Peyer's patch (tissue), 4 donors: ENCODE measurements at regions not wholly inside any gene's neighbourhood (a gene's known extent, or its start where the extent isn't known, plus 50 kb on each side); places are given as distances from the start of the nearest gene placed in this dataset.

ENCODE experiments used
- DNase-seq, 3 donors: peaks; one replicate each; pipeline ENCODE4 v3.0.0-alpha.2; 2017 to 2019
- H3K27ac ChIP-seq, 4 donors: fragments of 200-600 bp; sonication (generic); one replicate each; pipeline ENCODE4 v1.5.1; 2016 to 2019
- H3K27me3 ChIP-seq, 2 donors: fragments of 200-600 bp; sonication (generic); one replicate each; pipeline ENCODE4 v1.5.1; 2019
- H3K36me3 ChIP-seq, 3 donors: fragments of 200-600 bp; sonication (generic); one replicate each; pipeline ENCODE4 v1.5.1; 2016 to 2019
- H3K4me1 ChIP-seq, 4 donors: fragments of 200-600 bp; sonication (generic); one replicate each; pipeline ENCODE4 v1.5.1; 2016 to 2019
- H3K4me3 ChIP-seq, 4 donors: fragments of 200-600 bp; sonication (generic); 1 replicate in 3 of 4; 2 replicates in 1 of 4; pipeline ENCODE4 v1.5.1; 2016 to 2019; ENCODE audit warnings: mild to moderate bottlenecking in 1 of 4
- H3K9me3 ChIP-seq, 4 donors: fragments of 200-600 bp; sonication (generic); one replicate each; pipeline ENCODE4 v1.5.1; 2016 to 2019; ENCODE audit warnings: mild to moderate bottlenecking in 1 of 4
- POLR2A ChIP-seq, 2 donors: fragments of 450-650 bp; IDR thresholded peaks; one replicate each; pipeline ENCODE4 v1.5.1; 2017; ENCODE audit warnings: antibody characterized with exemption in 2 of 2, mild to moderate bottlenecking in 2 of 2, moderate library complexity in 2 of 2
- TF ChIP-seq, protein P1 (sequence below), 6 experiments: fragments of 450-650 bp in 4 of 6; fragments of 200-600 bp in 2 of 6; sonication (generic) in 1 of 6; IDR thresholded peaks; one replicate each; pipeline ENCODE4 v1.5.1; 2017 to 2019; ENCODE audit warnings: antibody characterized with exemption in 6 of 6, mild to moderate bottlenecking in 3 of 6, moderate library complexity in 1 of 6

DNA sequence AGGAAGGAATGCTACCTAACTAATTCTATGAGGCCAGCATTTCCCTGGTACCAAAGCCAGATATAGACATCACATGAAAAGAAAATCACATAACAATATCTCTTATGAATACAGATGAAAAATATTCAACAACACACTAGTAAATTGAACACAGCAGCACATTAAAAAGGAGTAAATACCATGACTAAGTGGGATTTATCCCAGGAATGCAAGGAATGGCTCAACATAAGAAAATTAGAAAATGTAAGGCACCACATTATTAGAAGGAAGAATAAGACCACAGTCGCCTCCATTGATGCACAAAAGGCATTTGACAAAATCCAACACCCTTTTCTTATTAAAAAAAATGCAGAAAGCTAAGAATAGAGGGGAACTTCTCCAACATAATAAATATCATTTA lies 133.9 kb downstream of the TTC32 start:
- no peak overlapping the region for H3K27ac ChIP-seq
- no peaks in the 10 kb centered on the region for H3K4me1 ChIP-seq
- no peaks in the 10 kb centered on the region for H3K9me3 ChIP-seq
- no peaks in the 10 kb centered on the region for H3K27me3 ChIP-seq
- no peak overlapping the region for H3K4me3 ChIP-seq
- DNase-seq = no peak
- no peak for TF ChIP-seq POLR2A (IDR thresholded peaks at IDR 0.05)
- TF ChIP-seq, protein P1, sequence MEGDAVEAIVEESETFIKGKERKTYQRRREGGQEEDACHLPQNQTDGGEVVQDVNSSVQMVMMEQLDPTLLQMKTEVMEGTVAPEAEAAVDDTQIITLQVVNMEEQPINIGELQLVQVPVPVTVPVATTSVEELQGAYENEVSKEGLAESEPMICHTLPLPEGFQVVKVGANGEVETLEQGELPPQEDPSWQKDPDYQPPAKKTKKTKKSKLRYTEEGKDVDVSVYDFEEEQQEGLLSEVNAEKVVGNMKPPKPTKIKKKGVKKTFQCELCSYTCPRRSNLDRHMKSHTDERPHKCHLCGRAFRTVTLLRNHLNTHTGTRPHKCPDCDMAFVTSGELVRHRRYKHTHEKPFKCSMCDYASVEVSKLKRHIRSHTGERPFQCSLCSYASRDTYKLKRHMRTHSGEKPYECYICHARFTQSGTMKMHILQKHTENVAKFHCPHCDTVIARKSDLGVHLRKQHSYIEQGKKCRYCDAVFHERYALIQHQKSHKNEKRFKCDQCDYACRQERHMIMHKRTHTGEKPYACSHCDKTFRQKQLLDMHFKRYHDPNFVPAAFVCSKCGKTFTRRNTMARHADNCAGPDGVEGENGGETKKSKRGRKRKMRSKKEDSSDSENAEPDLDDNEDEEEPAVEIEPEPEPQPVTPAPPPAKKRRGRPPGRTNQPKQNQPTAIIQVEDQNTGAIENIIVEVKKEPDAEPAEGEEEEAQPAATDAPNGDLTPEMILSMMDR (IDR thresholded peaks at IDR 0.05) = no peak
- no peaks in the 10 kb centered on the region for H3K36me3 ChIP-seq

DNA sequence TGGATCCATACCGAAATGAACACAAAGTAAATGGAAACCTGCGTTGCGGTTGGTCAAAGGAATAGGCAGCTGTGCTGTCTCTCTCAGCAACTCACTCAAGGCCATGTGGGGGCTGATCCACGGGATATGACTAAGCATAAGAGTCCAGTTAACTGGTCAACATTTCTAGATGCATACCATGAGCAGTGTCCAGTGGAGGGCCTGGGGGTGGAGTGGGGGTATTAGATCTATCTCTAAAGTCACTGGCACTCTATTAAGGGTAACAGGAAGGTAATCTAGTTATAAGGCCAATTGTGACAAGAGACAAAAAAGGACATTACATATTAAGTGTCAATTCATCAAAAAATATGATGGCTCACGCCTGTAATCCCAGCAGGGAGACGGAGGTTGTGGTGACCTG lies 136.8 kb downstream of the TTC32 start:
- H3K4me3 ChIP-seq = no peak overlapping the region
- H3K36me3 ChIP-seq = no peaks in the 10 kb centered on the region
- H3K9me3 ChIP-seq = no peaks in the 10 kb centered on the region
- no peak for DNase-seq
- no peaks in the 10 kb centered on the region for H3K27me3 ChIP-seq
- no peaks in the 10 kb centered on the region for H3K4me1 ChIP-seq
- H3K27ac ChIP-seq = no peak overlapping the region
- TF ChIP-seq POLR2A (IDR thresholded peaks at IDR 0.05) = no peak
- TF ChIP-seq, protein P1 (IDR thresholded peaks at IDR 0.05) = no peak

DNA sequence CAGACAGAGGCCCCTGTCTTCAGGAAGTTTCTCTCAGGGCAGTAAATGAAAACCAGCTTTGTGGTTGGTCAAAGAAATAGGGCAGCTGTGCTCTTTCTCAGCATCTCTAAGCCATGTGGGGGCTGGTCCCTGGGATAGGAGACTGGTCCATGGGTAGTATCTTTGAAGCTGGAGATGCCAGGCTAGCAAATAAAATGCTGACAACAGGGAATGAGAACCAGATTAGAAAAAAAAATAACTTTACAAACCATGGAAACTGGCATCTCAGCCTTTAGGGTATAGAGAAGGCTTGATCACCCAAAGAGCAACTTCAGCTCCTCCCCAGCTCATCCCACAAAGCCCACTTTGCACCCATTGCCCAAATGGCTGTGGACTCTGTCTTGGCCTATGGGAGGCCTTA lies 138.1 kb downstream of the TTC32 start:
- Histone ChIP-seq H3K4me3 (no peak overlapping the region), H3K27me3 (no peaks in the 10 kb centered on the region), H3K36me3 (no peaks in the 10 kb centered on the region), H3K4me1 (no peaks in the 10 kb centered on the region), H3K27ac (no peak overlapping the region), H3K9me3 (no peaks in the 10 kb centered on the region)
- no peak for DNase-seq
- TF ChIP-seq POLR2A (IDR thresholded peaks at IDR 0.05) = no peak
- TF ChIP-seq, protein P1 (IDR thresholded peaks at IDR 0.05) = no peak

GRCh38 chr2:19762959-19763605 lies 138.7 kb downstream of the TTC32 start:
- Histone ChIP-seq H3K27me3 (no peaks in the 10 kb centered on the region), H3K27ac (no peak overlapping the region), H3K9me3 (no peaks in the 10 kb centered on the region), H3K4me3 (no peak overlapping the region), H3K36me3 (no peaks in the 10 kb centered on the region), H3K4me1 (no peaks in the 10 kb centered on the region)
- DNase-seq = no peak
- no peak for TF ChIP-seq POLR2A (IDR thresholded peaks at IDR 0.05)
- TF ChIP-seq, protein P1 (IDR thresholded peaks at IDR 0.05) = no peak

DNA sequence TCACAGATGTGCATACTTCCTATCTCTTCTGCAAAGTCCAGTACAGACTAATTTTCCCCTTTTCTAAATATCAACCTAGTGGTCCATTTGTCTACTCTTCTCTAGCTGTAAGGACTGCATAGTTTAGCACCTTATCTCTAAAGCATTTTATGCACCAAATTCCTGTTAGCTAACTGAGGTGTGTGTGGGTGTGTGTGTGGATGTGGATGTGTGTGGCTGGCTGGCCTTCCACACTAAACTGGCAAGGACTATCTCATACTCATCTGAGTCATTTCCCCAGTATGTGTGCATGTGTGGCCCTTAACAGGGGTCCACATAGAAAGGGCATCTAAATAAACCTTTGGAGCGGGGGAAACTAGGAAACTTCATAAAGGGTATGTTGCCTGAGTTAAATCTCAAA lies 139.6 kb downstream of the TTC32 start:
- Histone ChIP-seq H3K9me3 (no peaks in the 10 kb centered on the region), H3K4me3 (no peak overlapping the region), H3K36me3 (no peaks in the 10 kb centered on the region), H3K4me1 (no peaks in the 10 kb centered on the region), H3K27me3 (no peaks in the 10 kb centered on the region), H3K27ac (no peak overlapping the region)
- no peak for DNase-seq
- TF ChIP-seq, protein P1 (IDR thresholded peaks at IDR 0.05) = no peak
- TF ChIP-seq POLR2A (IDR thresholded peaks at IDR 0.05) = no peak

GRCh38 chr2:19759880-19760279 lies 141.9 kb downstream of the TTC32 start:
- H3K27me3 ChIP-seq = no peaks in the 10 kb centered on the region
- TF ChIP-seq POLR2A (IDR thresholded peaks at IDR 0.05) = no peak
- TF ChIP-seq, protein P1 (IDR thresholded peaks at IDR 0.05) = no peak
- H3K9me3 ChIP-seq = no peaks in the 10 kb centered on the region
- H3K4me3 ChIP-seq = no peak overlapping the region
- H3K36me3 ChIP-seq = no peaks in the 10 kb centered on the region
- DNase-seq = no peak
- no peaks in the 10 kb centered on the region for H3K4me1 ChIP-seq
- H3K27ac ChIP-seq = no peak overlapping the region
